ENCODE measurements at regions not wholly inside any gene's neighbourhood (a gene's known extent, or its start where the extent isn't known, plus 50 kb on each side); places are given as distances from the start of the nearest gene placed in this dataset.
A peak's percentile ranks its signal among the peaks of the same experiment; 100 is the strongest.

DNA sequence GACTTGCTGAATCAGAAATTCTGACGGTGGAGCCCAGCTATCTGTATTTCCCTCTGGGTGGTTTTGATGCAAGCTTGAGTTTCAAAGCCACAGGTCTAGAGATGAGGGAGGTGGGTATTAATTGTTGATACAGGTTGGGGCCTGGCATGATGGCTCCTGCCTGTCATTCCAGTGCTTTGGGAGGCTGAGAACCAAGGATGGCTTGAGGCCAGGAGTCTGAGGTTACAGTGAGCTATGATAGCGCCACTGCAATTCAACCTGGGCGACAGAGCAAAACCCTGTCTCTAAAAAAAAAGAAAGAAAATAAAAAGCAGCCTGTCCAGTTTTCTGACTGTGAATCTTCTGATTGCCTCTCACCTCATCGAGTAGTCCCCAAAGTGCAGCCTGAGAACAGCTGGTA lies 184.8 kb upstream of the SASH1 start:
- Histone ChIP-seq H3K9me3 (ENCODE audit: low read length) (no peaks in the 10 kb centered on the region), H3K79me2 (ENCODE audit: low read length) (no peaks in the 10 kb centered on the region), H3K9ac (ENCODE audit: low read length) (no peak overlapping the region), H3K9me2 (replicated peaks; ENCODE audit: insufficient read depth, low read length) (no peaks in the 10 kb centered on the region), H3K27ac (ENCODE audit: low read length) (no peak overlapping the region), H3K4me1 (ENCODE audit: low read length) (no peaks in the 10 kb centered on the region), H3K36me3 (ENCODE audit: insufficient read depth, low read length) (no peaks in the 10 kb centered on the region), H2AFZ (ENCODE audit: low read length) (no peak overlapping the region), H3K4me3 (ENCODE audit: low read length) (no peak overlapping the region), H3K27me3 (ENCODE audit: low read length) (no peaks in the 10 kb centered on the region), H3K4me2 (ENCODE audit: low read depth, low read length, poor library complexity, severe bottlenecking) (no peak overlapping the region), H4K20me1 (ENCODE audit: insufficient read depth, low read depth, low read length) (no peaks in the 10 kb centered on the region)
- no peak for DNase-seq

DNA sequence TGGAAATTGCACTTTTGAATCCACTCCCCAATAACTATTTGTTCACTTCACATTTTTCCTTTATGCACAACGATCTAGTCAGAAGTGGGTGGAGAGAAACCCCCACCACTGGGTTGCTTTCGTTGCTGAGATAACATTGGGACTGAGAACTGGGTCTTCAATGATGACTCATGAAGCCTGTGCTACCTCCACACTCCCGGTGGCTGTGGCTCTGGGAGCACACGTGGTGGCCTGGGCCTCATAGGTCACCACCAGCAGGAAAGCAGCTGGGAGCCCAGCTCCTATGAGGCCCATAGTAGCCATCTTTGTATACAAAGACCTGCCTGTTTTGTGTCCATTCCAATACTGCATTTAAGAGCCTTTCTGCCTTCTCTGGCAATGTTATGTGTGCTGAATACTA lies 178.0 kb upstream of the SASH1 start:
- DNase-seq: no peak
- no peaks in the 10 kb centered on the region for H3K79me2 ChIP-seq (ENCODE audit: low read length)
- H2AFZ ChIP-seq (ENCODE audit: low read length): no peak overlapping the region
- H3K4me3 ChIP-seq (ENCODE audit: low read length): no peak overlapping the region
- no peak overlapping the region for H3K4me2 ChIP-seq (ENCODE audit: low read depth, low read length, poor library complexity, severe bottlenecking)
- H3K9ac ChIP-seq (ENCODE audit: low read length): no peak overlapping the region
- no peaks in the 10 kb centered on the region for H3K27me3 ChIP-seq (ENCODE audit: low read length)
- no peaks in the 10 kb centered on the region for H4K20me1 ChIP-seq (ENCODE audit: insufficient read depth, low read depth, low read length)
- H3K9me3 ChIP-seq (ENCODE audit: low read length): no peaks in the 10 kb centered on the region
- no peak overlapping the region for H3K27ac ChIP-seq (ENCODE audit: low read length)
- H3K4me1 ChIP-seq (ENCODE audit: low read length): no peaks in the 10 kb centered on the region
- H3K36me3 ChIP-seq (ENCODE audit: insufficient read depth, low read length): no peaks in the 10 kb centered on the region
- H3K9me2 ChIP-seq (replicated peaks; ENCODE audit: insufficient read depth, low read length): no peaks in the 10 kb centered on the region

DNA sequence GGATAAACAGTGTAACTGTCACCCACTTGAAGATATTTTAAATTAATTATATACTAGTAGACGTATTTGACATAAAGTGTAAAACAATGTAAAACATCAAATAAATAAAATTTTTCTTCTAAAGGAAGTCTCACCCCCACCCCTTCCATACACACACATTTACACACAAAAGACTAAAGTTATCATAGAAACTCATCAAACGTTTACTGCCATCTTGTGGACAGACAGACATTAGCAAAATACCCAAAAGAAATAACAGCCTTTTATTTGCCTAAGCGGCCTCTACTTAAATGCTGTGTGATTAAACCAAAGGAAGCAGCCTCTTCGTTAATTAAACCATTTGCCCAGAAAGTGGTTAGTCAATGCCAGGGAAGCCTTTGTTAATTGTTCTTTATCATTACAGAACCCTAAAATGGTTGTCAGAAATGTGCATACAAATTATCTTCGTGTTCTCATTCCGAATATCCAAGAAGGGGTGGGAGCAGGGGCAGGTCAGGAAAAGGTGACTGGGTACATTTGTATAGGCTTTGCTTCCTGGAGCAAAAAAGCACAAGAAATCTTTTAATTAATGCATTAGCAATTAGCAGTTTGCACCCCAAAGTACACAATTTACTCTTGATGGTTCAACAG lies 176.2 kb upstream of the SASH1 start:
- H3K4me2 ChIP-seq (ENCODE audit: low read depth, low read length, poor library complexity, severe bottlenecking): no peak overlapping the region
- no peak overlapping the region for H3K4me3 ChIP-seq (ENCODE audit: low read length)
- H2AFZ ChIP-seq (ENCODE audit: low read length): no peak overlapping the region
- no peaks in the 10 kb centered on the region for H4K20me1 ChIP-seq (ENCODE audit: insufficient read depth, low read depth, low read length)
- H3K27me3 ChIP-seq (ENCODE audit: low read length): no peaks in the 10 kb centered on the region
- no peak overlapping the region for H3K27ac ChIP-seq (ENCODE audit: low read length)
- no peaks in the 10 kb centered on the region for H3K36me3 ChIP-seq (ENCODE audit: insufficient read depth, low read length)
- H3K9ac ChIP-seq (ENCODE audit: low read length): no peak overlapping the region
- no peaks in the 10 kb centered on the region for H3K4me1 ChIP-seq (ENCODE audit: low read length)
- H3K9me2 ChIP-seq (replicated peaks; ENCODE audit: insufficient read depth, low read length): no peaks in the 10 kb centered on the region
- no peaks in the 10 kb centered on the region for H3K9me3 ChIP-seq (ENCODE audit: low read length)
- H3K79me2 ChIP-seq (ENCODE audit: low read length): no peaks in the 10 kb centered on the region
- DNase-seq: peak; percentile 80

DNA sequence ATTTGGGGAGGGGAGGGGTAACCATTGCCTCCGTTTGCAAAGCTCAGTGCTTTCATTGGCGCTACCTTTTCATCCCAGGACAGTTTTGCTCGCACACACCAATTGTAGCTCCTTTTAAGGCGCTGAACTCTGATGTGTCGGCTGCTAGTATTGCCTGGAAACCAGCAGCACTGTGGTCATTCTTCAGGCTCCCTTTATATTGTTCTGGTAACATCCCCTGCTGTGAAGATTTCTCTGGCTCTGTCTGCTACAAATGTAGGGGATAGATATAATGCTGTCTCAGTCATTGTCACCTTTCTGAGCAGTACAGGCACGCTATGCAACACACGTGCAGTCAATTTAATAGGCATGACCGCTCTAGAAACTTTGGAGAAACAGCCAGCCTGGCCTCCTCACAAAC lies 172.9 kb upstream of the SASH1 start:
- Histone ChIP-seq H3K4me2 (ENCODE audit: low read depth, low read length, poor library complexity, severe bottlenecking) (no peak overlapping the region), H4K20me1 (ENCODE audit: insufficient read depth, low read depth, low read length) (no peaks in the 10 kb centered on the region), H3K9ac (ENCODE audit: low read length) (no peak overlapping the region), H2AFZ (ENCODE audit: low read length) (no peak overlapping the region), H3K79me2 (ENCODE audit: low read length) (no peaks in the 10 kb centered on the region), H3K9me2 (replicated peaks; ENCODE audit: insufficient read depth, low read length) (no peaks in the 10 kb centered on the region), H3K27ac (ENCODE audit: low read length) (no peak overlapping the region), H3K4me3 (ENCODE audit: low read length) (no peak overlapping the region), H3K36me3 (ENCODE audit: insufficient read depth, low read length) (no peaks in the 10 kb centered on the region), H3K27me3 (ENCODE audit: low read length) (no peaks in the 10 kb centered on the region), H3K4me1 (ENCODE audit: low read length) (no peaks in the 10 kb centered on the region), H3K9me3 (ENCODE audit: low read length) (no peaks in the 10 kb centered on the region)
- DNase-seq: no peak

DNA sequence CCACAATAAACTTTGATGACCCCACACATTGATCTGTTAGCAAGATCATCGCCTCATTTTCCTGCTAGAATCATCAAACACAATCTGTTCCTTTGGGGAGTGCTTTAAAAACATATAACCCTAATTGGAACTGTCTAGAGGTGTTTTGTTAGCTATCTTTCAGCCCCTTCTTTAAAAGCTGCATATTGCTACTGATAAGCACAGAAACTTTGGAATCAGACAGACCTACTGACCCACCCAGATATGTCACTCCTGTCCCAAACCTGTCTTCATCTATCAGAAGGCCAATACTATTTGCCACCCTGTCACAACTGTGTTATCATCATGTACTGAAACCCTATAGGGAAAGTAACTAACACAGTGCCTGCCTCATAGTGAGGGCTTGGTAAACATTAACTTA lies 172.4 kb upstream of the SASH1 start:
- H3K4me1 ChIP-seq (ENCODE audit: low read length): no peaks in the 10 kb centered on the region
- H3K27ac ChIP-seq (ENCODE audit: low read length): no peak overlapping the region
- no peaks in the 10 kb centered on the region for H3K27me3 ChIP-seq (ENCODE audit: low read length)
- no peaks in the 10 kb centered on the region for H3K79me2 ChIP-seq (ENCODE audit: low read length)
- DNase-seq: no peak
- no peak overlapping the region for H3K4me3 ChIP-seq (ENCODE audit: low read length)
- H3K9me3 ChIP-seq (ENCODE audit: low read length): no peaks in the 10 kb centered on the region
- no peaks in the 10 kb centered on the region for H3K9me2 ChIP-seq (replicated peaks; ENCODE audit: insufficient read depth, low read length)
- no peak overlapping the region for H3K4me2 ChIP-seq (ENCODE audit: low read depth, low read length, poor library complexity, severe bottlenecking)
- no peaks in the 10 kb centered on the region for H4K20me1 ChIP-seq (ENCODE audit: insufficient read depth, low read depth, low read length)
- no peak overlapping the region for H2AFZ ChIP-seq (ENCODE audit: low read length)
- no peak overlapping the region for H3K9ac ChIP-seq (ENCODE audit: low read length)
- H3K36me3 ChIP-seq (ENCODE audit: insufficient read depth, low read length): no peaks in the 10 kb centered on the region

DNA sequence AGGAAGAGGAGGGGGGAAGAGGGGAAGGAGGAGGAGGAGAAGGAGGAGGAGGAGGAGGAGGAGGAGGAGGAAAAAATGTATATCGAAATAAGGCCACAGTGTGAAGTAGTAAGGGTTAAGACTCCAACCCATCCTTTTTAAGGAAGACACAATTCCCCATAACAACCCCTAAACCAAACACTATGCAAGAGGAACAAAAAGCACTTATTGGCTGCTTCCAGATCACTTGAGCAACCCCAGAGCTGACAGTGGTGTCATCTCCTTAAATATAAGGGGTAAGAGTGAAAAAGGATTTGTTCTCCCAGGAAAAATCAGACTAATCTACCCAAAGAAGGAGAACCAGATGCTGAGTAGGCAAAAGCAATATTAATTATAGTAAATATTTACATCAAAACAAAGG lies 169.1 kb upstream of the SASH1 start:
- no peaks in the 10 kb centered on the region for H3K4me1 ChIP-seq (ENCODE audit: low read length)
- H4K20me1 ChIP-seq (ENCODE audit: insufficient read depth, low read depth, low read length): no peaks in the 10 kb centered on the region

DNA sequence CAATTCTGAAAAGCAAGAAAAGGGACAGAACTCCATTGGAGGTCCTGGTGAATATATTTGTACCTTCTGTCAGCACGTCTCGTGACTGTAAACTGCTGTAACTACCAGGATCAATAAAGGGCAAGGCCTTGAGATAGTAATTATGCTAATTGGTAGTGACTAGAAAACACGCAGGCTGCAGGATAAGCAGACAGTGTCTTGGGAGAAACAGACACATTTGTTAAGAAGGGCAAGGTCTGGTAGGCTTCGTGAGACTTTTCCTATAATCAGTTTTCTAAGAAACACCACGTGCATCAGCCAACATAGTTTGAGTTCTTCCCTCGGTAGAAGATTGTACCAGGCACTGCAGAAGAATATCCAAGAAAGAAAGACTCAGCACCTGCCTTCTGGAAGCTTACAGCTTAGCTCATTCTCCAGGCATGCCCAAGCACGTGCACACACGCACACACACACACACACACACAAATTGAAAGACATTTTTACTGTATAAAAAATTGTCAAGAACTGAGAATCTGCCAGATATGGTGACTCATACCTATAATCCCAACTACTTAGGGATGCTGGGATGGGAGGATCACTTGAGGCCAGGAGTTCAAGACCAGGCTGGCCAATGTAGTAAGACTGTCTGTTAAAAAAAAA lies 167.0 kb upstream of the SASH1 start:
- no peaks in the 10 kb centered on the region for H3K79me2 ChIP-seq (ENCODE audit: low read length)
- no peaks in the 10 kb centered on the region for H3K9me2 ChIP-seq (replicated peaks; ENCODE audit: insufficient read depth, low read length)
- no peaks in the 10 kb centered on the region for H3K4me1 ChIP-seq (ENCODE audit: low read length)
- no peak overlapping the region for H3K27ac ChIP-seq (ENCODE audit: low read length)
- H3K27me3 ChIP-seq (ENCODE audit: low read length): no peaks in the 10 kb centered on the region
- H4K20me1 ChIP-seq (ENCODE audit: insufficient read depth, low read depth, low read length): no peaks in the 10 kb centered on the region
- no peaks in the 10 kb centered on the region for H3K36me3 ChIP-seq (ENCODE audit: insufficient read depth, low read length)
- H3K9ac ChIP-seq (ENCODE audit: low read length): no peak overlapping the region
- DNase-seq: no peak
- no peaks in the 10 kb centered on the region for H3K9me3 ChIP-seq (ENCODE audit: low read length)
- no peak overlapping the region for H2AFZ ChIP-seq (ENCODE audit: low read length)
- H3K4me3 ChIP-seq (ENCODE audit: low read length): no peak overlapping the region
- no peak overlapping the region for H3K4me2 ChIP-seq (ENCODE audit: low read depth, low read length, poor library complexity, severe bottlenecking)

More for the DNA sequence above, 169.1 kb upstream of the SASH1 start:
- no peak overlapping the region for H3K27ac ChIP-seq (ENCODE audit: low read length)
- no peak overlapping the region for H3K4me3 ChIP-seq (ENCODE audit: low read length)
- no peaks in the 10 kb centered on the region for H3K79me2 ChIP-seq (ENCODE audit: low read length)
- no peaks in the 10 kb centered on the region for H3K27me3 ChIP-seq (ENCODE audit: low read length)
- H3K36me3 ChIP-seq (ENCODE audit: insufficient read depth, low read length): no peaks in the 10 kb centered on the region
- no peak for DNase-seq
- no peak overlapping the region for H3K9ac ChIP-seq (ENCODE audit: low read length)
- no peak overlapping the region for H3K4me2 ChIP-seq (ENCODE audit: low read depth, low read length, poor library complexity, severe bottlenecking)
- no peak overlapping the region for H2AFZ ChIP-seq (ENCODE audit: low read length)
- no peaks in the 10 kb centered on the region for H3K9me2 ChIP-seq (replicated peaks; ENCODE audit: insufficient read depth, low read length)
- no peaks in the 10 kb centered on the region for H3K9me3 ChIP-seq (ENCODE audit: low read length)

DNA sequence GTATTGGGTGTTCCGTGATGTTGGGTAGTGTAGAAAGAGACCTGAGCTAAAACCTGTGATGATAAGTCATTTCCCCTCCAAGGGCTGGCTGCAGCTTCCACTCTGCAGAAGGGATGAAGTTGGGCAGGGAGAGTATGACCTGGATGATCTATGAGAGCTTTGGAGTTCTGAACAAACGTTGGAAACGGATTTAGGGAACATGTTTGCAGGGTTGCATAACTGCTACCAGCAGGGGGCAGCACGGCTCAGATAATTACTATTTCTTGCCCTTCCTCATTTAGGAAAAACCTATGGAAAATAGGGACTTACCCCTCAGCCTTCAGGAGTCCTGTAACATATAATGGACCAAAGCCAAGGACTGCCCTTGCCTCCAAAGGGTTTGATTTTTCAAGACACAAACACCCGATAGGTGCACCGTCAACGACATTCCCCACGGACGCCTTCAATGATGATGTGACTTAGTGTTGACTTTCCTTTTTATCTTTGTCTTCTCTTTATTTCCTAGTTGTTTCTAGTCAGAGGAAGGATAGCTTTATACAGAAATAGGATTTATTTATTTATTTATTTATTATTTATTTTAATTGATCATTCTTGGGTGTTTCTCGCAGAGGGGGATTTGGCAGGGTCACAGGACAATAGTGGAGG lies 164.9 kb upstream of the SASH1 start:
- peak; percentile 64 for DNase-seq
- Histone ChIP-seq H3K4me2 (ENCODE audit: low read depth, low read length, poor library complexity, severe bottlenecking) (no peak overlapping the region), H3K36me3 (ENCODE audit: insufficient read depth, low read length) (no peaks in the 10 kb centered on the region), H3K4me1 (ENCODE audit: low read length) (no peaks in the 10 kb centered on the region), H2AFZ (ENCODE audit: low read length) (no peak overlapping the region), H3K4me3 (ENCODE audit: low read length) (no peak overlapping the region), H3K79me2 (ENCODE audit: low read length) (no peaks in the 10 kb centered on the region), H3K9me2 (replicated peaks; ENCODE audit: insufficient read depth, low read length) (no peaks in the 10 kb centered on the region), H3K9ac (ENCODE audit: low read length) (no peak overlapping the region), H4K20me1 (ENCODE audit: insufficient read depth, low read depth, low read length) (no peaks in the 10 kb centered on the region), H3K27me3 (ENCODE audit: low read length) (no peaks in the 10 kb centered on the region), H3K9me3 (ENCODE audit: low read length) (no peaks in the 10 kb centered on the region), H3K27ac (ENCODE audit: low read length) (no peak overlapping the region)
